Trophoblast cell (in vitro differentiated cells and primary cell): ENCODE measurements at regions not wholly inside any gene's neighbourhood (a gene's known extent, or its start where the extent isn't known, plus 50 kb on each side); places are given as distances from the start of the nearest gene placed in this dataset.

Source experiments
- DNase-seq, 2 donors: peaks; one replicate each; pipeline ENCODE4 v3.0.0-alpha.2; 2016
- H2AFZ ChIP-seq: 2 replicates; pipeline ENCODE4 v1.6.1; 2013; ENCODE audit warnings: low read length, moderate library complexity, mild to moderate bottlenecking; ENCODE audit not compliant: insufficient read depth, poor library complexity
- H2AK5ac ChIP-seq: 2 replicates; pipeline ENCODE4 v1.6.1; 2013; ENCODE audit warnings: mild to moderate bottlenecking, low read length
- H2BK120ac ChIP-seq: 2 replicates; pipeline ENCODE4 v1.6.1; 2013; ENCODE audit warnings: low read length, mild to moderate bottlenecking, moderate library complexity; ENCODE audit not compliant: insufficient read depth, poor library complexity
- H2BK12ac ChIP-seq: 2 replicates; pipeline ENCODE4 v1.6.1; 2013; ENCODE audit warnings: mild to moderate bottlenecking, low read length, moderate library complexity
- H2BK5ac ChIP-seq: 2 replicates; pipeline ENCODE4 v1.6.1; 2013; ENCODE audit warnings: low read length, low read depth, moderate library complexity, mild to moderate bottlenecking; ENCODE audit not compliant: poor library complexity
- H3K14ac ChIP-seq: 2 replicates; pipeline ENCODE4 v1.6.1; 2013; ENCODE audit warnings: mild to moderate bottlenecking, low read length
- H3K18ac ChIP-seq: 2 replicates; pipeline ENCODE4 v1.6.1; 2013; ENCODE audit warnings: mild to moderate bottlenecking, low read length
- H3K23ac ChIP-seq: 2 replicates; pipeline ENCODE4 v1.6.1; 2013; ENCODE audit warnings: low read length
- H3K27ac ChIP-seq: 2 replicates; pipeline ENCODE4 v1.5.1; 2013; ENCODE audit warnings: low read depth, mild to moderate bottlenecking, inconsistent platforms, low read length, moderate library complexity
- H3K27me3 ChIP-seq: 2 replicates; pipeline ENCODE4 v1.6.1; 2013; ENCODE audit warnings: inconsistent platforms, mild to moderate bottlenecking, low read length, moderate library complexity; ENCODE audit not compliant: insufficient read depth
- H3K36me3 ChIP-seq, 2 experiments: 1 replicate in 1 of 2; 2 replicates in 1 of 2; pipeline ENCODE4 v1.6.1; 2013; ENCODE audit warnings: low read length in 2 of 2, mild to moderate bottlenecking in 2 of 2, moderate library complexity in 1 of 2; ENCODE audit not compliant: insufficient read depth in 2 of 2, control insufficient read depth in 1 of 2
- H3K4ac ChIP-seq: 2 replicates; pipeline ENCODE4 v1.6.1; 2013; ENCODE audit warnings: low read depth, mild to moderate bottlenecking, low read length, moderate library complexity
- H3K4me1 ChIP-seq, 2 experiments: 1 replicate in 1 of 2; 2 replicates in 1 of 2; pipeline ENCODE4 v1.6.1; 2013; ENCODE audit warnings: low read length in 2 of 2, mild to moderate bottlenecking in 2 of 2, moderate library complexity in 1 of 2; ENCODE audit not compliant: insufficient read depth in 2 of 2, control insufficient read depth in 1 of 2
- H3K4me2 ChIP-seq: 2 replicates; pipeline ENCODE4 v1.6.1; 2013; ENCODE audit warnings: inconsistent platforms, mild to moderate bottlenecking, low read length, moderate library complexity
- H3K4me3 ChIP-seq: 2 replicates; pipeline ENCODE4 v1.5.1; 2013; ENCODE audit warnings: mild to moderate bottlenecking, low read depth, low read length, inconsistent platforms
- H3K79me1 ChIP-seq: one replicate; pipeline ENCODE4 v1.6.1; 2013; ENCODE audit warnings: low read length
- H3K79me2 ChIP-seq: 2 replicates; pipeline ENCODE4 v1.6.1; 2013; ENCODE audit warnings: low read length, mild to moderate bottlenecking; ENCODE audit not compliant: control insufficient read depth, insufficient read depth, poor library complexity
- H3K9ac ChIP-seq: 2 replicates; pipeline ENCODE4 v1.6.1; 2013; ENCODE audit warnings: mild to moderate bottlenecking, low read length
- H3K9me3 ChIP-seq: 2 replicates; pipeline ENCODE4 v1.6.1; 2013; ENCODE audit warnings: low read depth, mild to moderate bottlenecking, control low read depth, inconsistent platforms, low read length; ENCODE audit not compliant: insufficient read depth
- H4K12ac ChIP-seq: 2 replicates; pipeline ENCODE4 v1.6.1; 2013; ENCODE audit warnings: low read depth, mild to moderate bottlenecking, low read length, moderate library complexity
- H4K8ac ChIP-seq: 2 replicates; pipeline ENCODE4 v1.6.1; 2013; ENCODE audit warnings: low read depth, mild to moderate bottlenecking, low read length, moderate library complexity
- H4K91ac ChIP-seq: one replicate; pipeline ENCODE4 v1.6.1; 2013; ENCODE audit warnings: low read depth, mild to moderate bottlenecking, low read length, moderate library complexity
- WGBS: extraction: QIAGEN DNeasy Blood & Tissue Kit; methylation state at CpG from one replicate; pipeline ENCODE4 v1.1.7; 2013; ENCODE audit warnings: missing lambda C conversion rate; ENCODE audit not compliant: insufficient read length, insufficient coverage; ENCODE audit errors: extremely low coverage; 5-methylcytosine and 5-hydroxymethylcytosine counted together

DNA sequence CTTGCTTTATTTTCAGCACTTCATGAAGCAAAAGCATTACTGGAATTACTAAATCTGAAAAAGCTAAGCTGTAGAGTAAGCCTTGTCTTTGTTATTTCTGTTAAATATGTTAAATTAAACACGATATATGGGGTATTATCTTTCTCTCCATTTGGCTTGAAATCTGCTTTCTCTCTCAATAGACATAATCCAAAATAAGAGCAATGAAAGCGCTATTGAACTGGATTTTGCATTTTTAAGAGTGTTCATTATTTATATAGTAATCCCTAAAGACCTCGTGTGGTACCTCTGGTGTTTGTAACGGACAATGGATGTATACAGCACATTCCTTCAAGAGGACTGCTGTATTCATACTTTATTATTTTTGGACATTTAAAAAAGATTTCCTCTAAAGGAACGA is 91.5 kb upstream of the KCNE2 start:
- H4K12ac ChIP-seq: no peak overlapping the region
- H3K14ac ChIP-seq: no peak overlapping the region
- no peak overlapping the region for H4K91ac ChIP-seq
- DNase-seq: no peak
- no peaks in the 10 kb centered on the region for H3K79me2 ChIP-seq
- no peak overlapping the region for H3K4me2 ChIP-seq
- H3K4me3 ChIP-seq: no peak overlapping the region
- H3K27ac ChIP-seq: no peak overlapping the region
- no peaks in the 10 kb centered on the region for H3K36me3 ChIP-seq
- no peak overlapping the region for H4K8ac ChIP-seq
- H2AFZ ChIP-seq: no peak overlapping the region
- WGBS: no CpG with 5 or more reads among the region's 5 CpGs
- no peak overlapping the region for H3K18ac ChIP-seq
- H2BK12ac ChIP-seq: no peak overlapping the region
- no peak overlapping the region for H2AK5ac ChIP-seq
- H3K79me1 ChIP-seq: no peaks in the 10 kb centered on the region
- H3K4ac ChIP-seq: no peak overlapping the region
- H3K9me3 ChIP-seq: no peaks in the 10 kb centered on the region
- H2BK5ac ChIP-seq: no peak overlapping the region
- no peak overlapping the region for H2BK120ac ChIP-seq
- H3K4me1 ChIP-seq: no peaks in the 10 kb centered on the region
- no peaks in the 10 kb centered on the region for H3K27me3 ChIP-seq
- no peak overlapping the region for H3K23ac ChIP-seq
- H3K9ac ChIP-seq: no peak overlapping the region

GRCh38 chr21:34274001-34274400 is 89.8 kb upstream of the KCNE2 start:
- no peaks in the 10 kb centered on the region for H3K79me1 ChIP-seq
- H3K23ac ChIP-seq: no peak overlapping the region
- no peaks in the 10 kb centered on the region for H3K27me3 ChIP-seq
- H4K12ac ChIP-seq: no peak overlapping the region
- H4K8ac ChIP-seq: no peak overlapping the region
- no peaks in the 10 kb centered on the region for H3K9me3 ChIP-seq
- no peak overlapping the region for H3K9ac ChIP-seq
- H3K4me3 ChIP-seq: no peak overlapping the region
- H3K14ac ChIP-seq: no peak overlapping the region
- no peaks in the 10 kb centered on the region for H3K79me2 ChIP-seq
- no peak overlapping the region for H2BK5ac ChIP-seq
- no peak for DNase-seq
- no peak overlapping the region for H2BK12ac ChIP-seq
- no peaks in the 10 kb centered on the region for H3K36me3 ChIP-seq
- H4K91ac ChIP-seq: no peak overlapping the region
- H3K18ac ChIP-seq: no peak overlapping the region
- H3K27ac ChIP-seq: no peak overlapping the region
- H2AK5ac ChIP-seq: no peak overlapping the region
- H3K4me2 ChIP-seq: no peak overlapping the region
- no peak overlapping the region for H2BK120ac ChIP-seq
- H3K4me1 ChIP-seq: no peaks in the 10 kb centered on the region
- WGBS: no CpG with 5 or more reads among the region's 2 CpGs
- no peak overlapping the region for H2AFZ ChIP-seq
- no peak overlapping the region for H3K4ac ChIP-seq

GRCh38 chr21:34276711-34277425 is 86.9 kb upstream of the KCNE2 start:
- WGBS: 100% methylated on average over 1 of the region's 5 CpGs
- H3K9ac ChIP-seq: no peak overlapping the region
- no peak overlapping the region for H3K4me2 ChIP-seq
- H3K14ac ChIP-seq: no peak overlapping the region
- H3K27ac ChIP-seq: no peak overlapping the region
- H3K18ac ChIP-seq: no peak overlapping the region
- no peak overlapping the region for H2BK120ac ChIP-seq
- H4K8ac ChIP-seq: no peak overlapping the region
- H4K12ac ChIP-seq: no peak overlapping the region
- no peaks in the 10 kb centered on the region for H3K79me1 ChIP-seq
- DNase-seq: no peak
- no peak overlapping the region for H3K4ac ChIP-seq
- H3K4me3 ChIP-seq: no peak overlapping the region
- no peak overlapping the region for H3K23ac ChIP-seq
- no peaks in the 10 kb centered on the region for H3K79me2 ChIP-seq
- H3K9me3 ChIP-seq: no peaks in the 10 kb centered on the region
- H2BK5ac ChIP-seq: no peak overlapping the region
- H3K36me3 ChIP-seq: no peaks in the 10 kb centered on the region
- H4K91ac ChIP-seq: no peak overlapping the region
- no peak overlapping the region for H2BK12ac ChIP-seq
- no peaks in the 10 kb centered on the region for H3K27me3 ChIP-seq
- H3K4me1 ChIP-seq: no peaks in the 10 kb centered on the region
- no peak overlapping the region for H2AK5ac ChIP-seq
- H2AFZ ChIP-seq: no peak overlapping the region

- Histone ChIP-seq H3K18ac (no peak overlapping the region), H4K12ac (no peak overlapping the region), H2AK5ac (no peak overlapping the region), H3K9me3 (no peaks in the 10 kb centered on the region), H3K79me1 (no peaks in the 10 kb centered on the region), H3K79me2 (no peaks in the 10 kb centered on the region), H2BK120ac (no peak overlapping the region), H2AFZ (no peak overlapping the region), H3K27me3 (no peaks in the 10 kb centered on the region), H3K36me3 (no peaks in the 10 kb centered on the region), H4K8ac (no peak overlapping the region), H2BK5ac (no peak overlapping the region), H3K4me3 (no peak overlapping the region), H4K91ac (no peak overlapping the region), H3K4me2 (no peak overlapping the region), H3K27ac (no peak overlapping the region), H3K23ac (no peak overlapping the region), H3K9ac (no peak overlapping the region), H3K4ac (no peak overlapping the region), H2BK12ac (no peak overlapping the region), H3K14ac (no peak overlapping the region), H3K4me1 (no peaks in the 10 kb centered on the region)
- WGBS: no CpG with 5 or more reads among the region's 3 CpGs
- DNase-seq: no peak
These were observed 85.4 kb upstream of the KCNE2 start for GRCh38 chr21:34278451-34278850.
